ENCODE measurements at regions not wholly inside any gene's neighbourhood (a gene's known extent, or its start where the extent isn't known, plus 50 kb on each side); places are given as distances from the start of the nearest gene placed in this dataset.
"Not testable (repeated sequence)": the region's sequence is repeated elsewhere in the genome, so short reads cannot be mapped to it uniquely, and the experiment has no call there.

- DNase-seq (ENCODE audit: low read depth), result no peak
Observed at GRCh38 chr5:39696672-39697398, 272.1 kb upstream of the DAB2 start.

GRCh38 chr5:39691993-39692392 lies 267.2 kb upstream of the DAB2 start:
- no peak for DNase-seq (ENCODE audit: low read depth)

- no peak for DNase-seq (ENCODE audit: low read depth)
Observed at GRCh38 chr5:39691136-39691535, 266.4 kb upstream of the DAB2 start.

GRCh38 chr5:39689919-39690318 lies 265.1 kb upstream of the DAB2 start:
- DNase-seq (ENCODE audit: low read depth), result no peak

- not testable (repeated sequence) for DNase-seq (ENCODE audit: low read depth)
Observed at GRCh38 chr5:39687924-39688323, 263.1 kb upstream of the DAB2 start.

GRCh38 chr5:39680213-39680612 lies 255.4 kb upstream of the DAB2 start:
- no peak for DNase-seq (ENCODE audit: low read depth)

GRCh38 chr5:39678534-39678933 lies 253.8 kb upstream of the DAB2 start:
- no peak for DNase-seq (ENCODE audit: low read depth)

- no peak for DNase-seq (ENCODE audit: low read depth)
Observed at GRCh38 chr5:39675676-39676075, 250.9 kb upstream of the DAB2 start.

GRCh38 chr5:39674209-39675082 lies 249.7 kb upstream of the DAB2 start:
- DNase-seq (ENCODE audit: low read depth), result no peak

- DNase-seq (ENCODE audit: low read depth), result no peak
Observed at GRCh38 chr5:39671561-39671961, 246.8 kb upstream of the DAB2 start.

- no peak for DNase-seq (ENCODE audit: low read depth)
Observed at GRCh38 chr5:39670955-39671354, 246.2 kb upstream of the DAB2 start.

GRCh38 chr5:39670391-39670790 lies 245.6 kb upstream of the DAB2 start:
- no peak for DNase-seq (ENCODE audit: low read depth)

- no peak for DNase-seq (ENCODE audit: low read depth)
Observed at GRCh38 chr5:39668980-39669379, 244.2 kb upstream of the DAB2 start.

- DNase-seq (ENCODE audit: low read depth), result no peak
Observed at GRCh38 chr5:39665328-39665727, 240.5 kb upstream of the DAB2 start.

GRCh38 chr5:39662945-39663344 lies 238.2 kb upstream of the DAB2 start:
- DNase-seq (ENCODE audit: low read depth), result no peak

- DNase-seq (ENCODE audit: low read depth), result no peak
Observed at GRCh38 chr5:39661026-39661779, 236.4 kb upstream of the DAB2 start.

- DNase-seq (ENCODE audit: low read depth), result no peak
Observed at GRCh38 chr5:39660020-39660419, 235.2 kb upstream of the DAB2 start.

GRCh38 chr5:39658866-39659265 lies 234.1 kb upstream of the DAB2 start:
- no peak for DNase-seq (ENCODE audit: low read depth)

- no peak for DNase-seq (ENCODE audit: low read depth)
Observed at GRCh38 chr5:39657943-39658342, 233.2 kb upstream of the DAB2 start.

- DNase-seq (ENCODE audit: low read depth), result no peak
Observed at GRCh38 chr5:39656600-39656999, 231.8 kb upstream of the DAB2 start.

GRCh38 chr5:39654715-39655114 lies 229.9 kb upstream of the DAB2 start:
- DNase-seq (ENCODE audit: low read depth), result no peak

- DNase-seq (ENCODE audit: low read depth), result not testable (repeated sequence)
Observed at GRCh38 chr5:39652481-39652880, 227.7 kb upstream of the DAB2 start.

GRCh38 chr5:39652036-39652435 lies 227.3 kb upstream of the DAB2 start:
- no peak for DNase-seq (ENCODE audit: low read depth)
